DND-41 (cell line): ENCODE measurements at regions not wholly inside any gene's neighbourhood (a gene's known extent, or its start where the extent isn't known, plus 50 kb on each side); places are given as distances from the start of the nearest gene placed in this dataset.
"Not testable (repeated sequence)": the region's sequence is repeated elsewhere in the genome, so short reads cannot be mapped to it uniquely, and the experiment has no call there.

Experiments used
- ATAC-seq: fragments of 200-7000 bp; cut with Tn5 transposase; 3 replicates; pipeline ENCODE4 v1.9.1; 2021; ENCODE audit warnings: low read depth; ENCODE audit not compliant: insufficient read depth
- DNase-seq: peaks from one replicate; pipeline ENCODE4 v3.0.0-alpha.2; 2020
- H2AFZ ChIP-seq: 2 replicates; pipeline ENCODE4 v1.6.0; 2012; ENCODE audit warnings: low read depth, low read length
- H3K27ac ChIP-seq: 2 replicates; pipeline ENCODE4 v1.5.1; 2012; ENCODE audit warnings: low read length, inconsistent platforms
- H3K27me3 ChIP-seq: fragments of 200-600 bp; sonication (generic); 2 replicates; pipeline ENCODE4 v1.6.0; 2012; ENCODE audit warnings: low read length, mild to moderate bottlenecking, inconsistent platforms; ENCODE audit not compliant: insufficient read depth, poor library complexity
- H3K36me3 ChIP-seq: 2 replicates; pipeline ENCODE4 v1.5.1; 2012; ENCODE audit warnings: low read length, inconsistent platforms; ENCODE audit not compliant: insufficient read depth
- H3K4me1 ChIP-seq: 2 replicates; pipeline ENCODE4 v1.5.1; 2012; ENCODE audit warnings: mild to moderate bottlenecking, low read length; ENCODE audit not compliant: insufficient read depth
- H3K4me2 ChIP-seq: 2 replicates; pipeline ENCODE4 v1.6.0; 2012; ENCODE audit warnings: mild to moderate bottlenecking, moderate library complexity, low read length, inconsistent platforms; ENCODE audit not compliant: insufficient read depth
- H3K4me3 ChIP-seq, 2 experiments: fragments of 200-600 bp in 1 of 2; shearing (Covaris generic) in 1 of 2; 2 replicates each; pipeline ENCODE4 v1.5.1; 2012 to 2016; ENCODE audit warnings: inconsistent platforms in 2 of 2, low read length in 2 of 2, mild to moderate bottlenecking in 2 of 2, low read depth in 1 of 2, moderate library complexity in 1 of 2
- H3K79me2 ChIP-seq: 2 replicates; pipeline ENCODE4 v1.6.0; 2012; ENCODE audit warnings: low read length, inconsistent platforms; ENCODE audit not compliant: insufficient read depth
- H3K9ac ChIP-seq: 2 replicates; pipeline ENCODE4 v1.6.0; 2012; ENCODE audit warnings: low read depth, mild to moderate bottlenecking, inconsistent platforms, low read length, moderate library complexity
- H3K9me3 ChIP-seq: 2 replicates; pipeline ENCODE4 v1.5.1; 2012; ENCODE audit warnings: low read length, moderate library complexity, mild to moderate bottlenecking, inconsistent platforms; ENCODE audit not compliant: insufficient read depth, severe bottlenecking
- H4K20me1 ChIP-seq: 2 replicates; pipeline ENCODE4 v1.6.0; 2012; ENCODE audit warnings: low read length; ENCODE audit not compliant: insufficient read depth
- CTCF ChIP-seq: IDR thresholded peaks from 2 replicates; pipeline ENCODE4 v1.5.1; 2012; ENCODE audit warnings: borderline replicate concordance, low read length, moderate library complexity, mild to moderate bottlenecking; ENCODE audit not compliant: poor library complexity, severe bottlenecking; ENCODE audit errors: extremely low read depth
- EZH2 ChIP-seq: IDR thresholded peaks from 3 replicates; pipeline ENCODE4 v1.6.1; 2012; ENCODE audit warnings: borderline replicate concordance, low read depth, mild to moderate bottlenecking, moderate library complexity, low read length, inconsistent platforms; ENCODE audit not compliant: severe bottlenecking

GRCh38 chrX:20685652-20686051 lies 418.9 kb upstream of the RPS6KA3 start:
- Histone ChIP-seq H3K27ac (no peak overlapping the region), H3K4me2 (no peak overlapping the region), H2AFZ (no peak overlapping the region), H3K79me2 (no peaks in the 10 kb centered on the region), H3K27me3 (no peaks in the 10 kb centered on the region), H3K4me3 (no peak overlapping the region), H3K9ac (no peak overlapping the region), H3K4me1 (no peaks in the 10 kb centered on the region), H3K9me3 (no peaks in the 10 kb centered on the region), H4K20me1 (no peaks in the 10 kb centered on the region), H3K36me3 (no peaks in the 10 kb centered on the region)
- DNase-seq (no peak), ATAC-seq (no peak)
- TF ChIP-seq EZH2 (no peak), CTCF (no peak)

- Histone ChIP-seq H3K79me2 (no peaks in the 10 kb centered on the region), H2AFZ (no peak overlapping the region), H3K27me3 (no peaks in the 10 kb centered on the region), H3K9ac (no peak overlapping the region), H4K20me1 (no peaks in the 10 kb centered on the region), H3K4me1 (no peaks in the 10 kb centered on the region), H3K27ac (no peak overlapping the region), H3K36me3 (no peaks in the 10 kb centered on the region), H3K4me3 (no peak overlapping the region), H3K9me3 (no peaks in the 10 kb centered on the region), H3K4me2 (no peak overlapping the region)
- DNase-seq = no peak
- no peak for ATAC-seq
- no peak for TF ChIP-seq EZH2
Measured at GRCh38 chrX:20681683-20682082, 415.0 kb upstream of the RPS6KA3 start.

GRCh38 chrX:20680998-20681397 lies 414.3 kb upstream of the RPS6KA3 start:
- Histone ChIP-seq H3K9ac (no peak overlapping the region), H3K27me3 (no peaks in the 10 kb centered on the region), H3K4me1 (no peaks in the 10 kb centered on the region), H3K4me3 (no peak overlapping the region), H4K20me1 (no peaks in the 10 kb centered on the region), H3K9me3 (no peaks in the 10 kb centered on the region), H3K27ac (no peak overlapping the region), H3K4me2 (no peak overlapping the region), H2AFZ (no peak overlapping the region), H3K36me3 (no peaks in the 10 kb centered on the region), H3K79me2 (no peaks in the 10 kb centered on the region)
- no peak for DNase-seq
- no peak for ATAC-seq
- TF ChIP-seq EZH2 (no peak), CTCF (no peak)

GRCh38 chrX:20672476-20672875 lies 405.8 kb upstream of the RPS6KA3 start:
- Histone ChIP-seq H3K9me3 (no peaks in the 10 kb centered on the region), H2AFZ (no peak overlapping the region), H3K27ac (no peak overlapping the region), H3K36me3 (no peaks in the 10 kb centered on the region), H4K20me1 (no peaks in the 10 kb centered on the region), H3K4me1 (no peaks in the 10 kb centered on the region), H3K27me3 (no peaks in the 10 kb centered on the region), H3K79me2 (no peaks in the 10 kb centered on the region), H3K9ac (no peak overlapping the region), H3K4me2 (no peak overlapping the region), H3K4me3 (no peak overlapping the region)
- ATAC-seq (no peak), DNase-seq (no peak)
- TF ChIP-seq EZH2 = no peak
- no peak for TF ChIP-seq CTCF

GRCh38 chrX:20671746-20672145 lies 405.0 kb upstream of the RPS6KA3 start:
- H3K4me3 ChIP-seq, H3K27me3 ChIP-seq, H4K20me1 ChIP-seq, DNase-seq, H3K79me2 ChIP-seq, H3K27ac ChIP-seq, H3K9ac ChIP-seq, H2AFZ ChIP-seq, ATAC-seq, H3K4me1 ChIP-seq, H3K36me3 ChIP-seq, H3K9me3 ChIP-seq, H3K4me2 ChIP-seq: not testable (repeated sequence)
